Kidney (tissue), 13 donors: ENCODE measurements at regions not wholly inside any gene's neighbourhood (a gene's known extent, or its start where the extent isn't known, plus 50 kb on each side); places are given as distances from the start of the nearest gene placed in this dataset.

Experiments
- DNase-seq, 5 donors: peaks; one replicate each; pipeline ENCODE4 v3.0.0-alpha.2; 2013 to 2020
- FAIRE-seq: peaks from 2 replicates; lab custom pipeline; 2012; peaks lifted over from hg19 to GRCh38; lab: Jason Lieb, UNC
- H3K27ac ChIP-seq, 2 donors: one replicate each; pipeline ENCODE4 v1.7.0; 2013; ENCODE audit warnings: low read depth in 2 of 2, low read length in 2 of 2, inconsistent platforms in 1 of 2
- H3K27me3 ChIP-seq: one replicate; pipeline ENCODE4 v1.7.1; 2013; ENCODE audit warnings: low read length, inconsistent platforms; ENCODE audit not compliant: control insufficient read depth, insufficient read depth
- H3K36me3 ChIP-seq, 3 donors: one replicate each; pipeline versions ENCODE4 v1.7.0 to v1.7.1; 2013; ENCODE audit warnings: low read length in 3 of 3, control low read depth in 1 of 3, inconsistent platforms in 1 of 3; ENCODE audit not compliant: insufficient read depth in 3 of 3, control insufficient read depth in 2 of 3
- H3K4me1 ChIP-seq, 3 donors: one replicate each; pipeline versions ENCODE4 v1.7.0 to v1.7.1; 2013; ENCODE audit warnings: low read length in 3 of 3, inconsistent platforms in 1 of 3, low read depth in 1 of 3; ENCODE audit not compliant: control insufficient read depth in 2 of 3, insufficient read depth in 2 of 3
- H3K4me3 ChIP-seq, 3 donors: one replicate each; pipeline versions ENCODE4 v1.7.0 to v1.8.1; 2013; ENCODE audit warnings: low read length in 3 of 3, control low read depth in 1 of 3, inconsistent platforms in 1 of 3
- H3K9ac ChIP-seq, 3 donors: one replicate each; pipeline versions ENCODE4 v1.7.0 to v1.7.1; 2013; ENCODE audit warnings: low read length in 3 of 3, control low read depth in 1 of 3, inconsistent platforms in 1 of 3
- H3K9me3 ChIP-seq, 3 donors: one replicate each; pipeline versions ENCODE4 v1.7.0 to v1.7.1; 2013; ENCODE audit warnings: low read length in 3 of 3, control low read depth in 1 of 3, inconsistent platforms in 1 of 3; ENCODE audit not compliant: control insufficient read depth in 2 of 3, insufficient read depth in 1 of 3
- intact Hi-C: fragments of 100-400 bp; cut with DNase I; formaldehyde crosslinking; loops from one replicate; pipeline ENCODE4 v1.11.1; 2022
- TF ChIP-seq, protein P1 (sequence below): IDR thresholded peaks from 3 replicates; pipeline ENCODE4 v1.5.1; 2012; ENCODE audit warnings: mild to moderate bottlenecking, moderate library complexity, borderline replicate concordance; ENCODE audit not compliant: insufficient read depth; ENCODE audit errors: extremely low read depth
- donor health status: control.
- donor health status: control.
- donor health status: control.
- donor health status: control.
- donor health status: control.
- donor health status: DM: yes; HTN: yes; CAD: no.
- donor health status: Normal renal cell carcinoma (clear cell type).

DNA sequence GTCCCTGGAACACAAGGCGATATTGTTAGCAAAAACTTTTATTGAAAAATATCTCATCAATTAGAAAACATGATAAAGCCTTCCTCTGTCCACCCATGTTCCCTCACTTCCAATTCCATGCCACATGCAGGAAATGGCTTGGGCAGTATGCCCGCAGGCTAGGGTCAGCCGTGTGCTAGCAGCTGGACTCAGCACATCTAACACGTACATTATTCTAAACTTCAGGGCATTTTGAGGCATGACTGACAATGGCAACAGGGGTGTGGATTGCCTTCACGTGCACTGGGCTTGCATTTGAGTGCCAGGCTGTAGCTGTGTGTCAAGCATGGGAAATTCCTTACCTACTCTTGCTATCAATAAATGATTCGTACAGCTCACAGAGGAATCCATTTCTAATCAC lies 642.1 kb downstream of the INHBA start:
- TF ChIP-seq, protein P1, sequence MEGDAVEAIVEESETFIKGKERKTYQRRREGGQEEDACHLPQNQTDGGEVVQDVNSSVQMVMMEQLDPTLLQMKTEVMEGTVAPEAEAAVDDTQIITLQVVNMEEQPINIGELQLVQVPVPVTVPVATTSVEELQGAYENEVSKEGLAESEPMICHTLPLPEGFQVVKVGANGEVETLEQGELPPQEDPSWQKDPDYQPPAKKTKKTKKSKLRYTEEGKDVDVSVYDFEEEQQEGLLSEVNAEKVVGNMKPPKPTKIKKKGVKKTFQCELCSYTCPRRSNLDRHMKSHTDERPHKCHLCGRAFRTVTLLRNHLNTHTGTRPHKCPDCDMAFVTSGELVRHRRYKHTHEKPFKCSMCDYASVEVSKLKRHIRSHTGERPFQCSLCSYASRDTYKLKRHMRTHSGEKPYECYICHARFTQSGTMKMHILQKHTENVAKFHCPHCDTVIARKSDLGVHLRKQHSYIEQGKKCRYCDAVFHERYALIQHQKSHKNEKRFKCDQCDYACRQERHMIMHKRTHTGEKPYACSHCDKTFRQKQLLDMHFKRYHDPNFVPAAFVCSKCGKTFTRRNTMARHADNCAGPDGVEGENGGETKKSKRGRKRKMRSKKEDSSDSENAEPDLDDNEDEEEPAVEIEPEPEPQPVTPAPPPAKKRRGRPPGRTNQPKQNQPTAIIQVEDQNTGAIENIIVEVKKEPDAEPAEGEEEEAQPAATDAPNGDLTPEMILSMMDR: no peak
- no peak overlapping the region for H3K4me3 ChIP-seq
- H3K36me3 ChIP-seq: no peaks in the 10 kb centered on the region
- intact Hi-C loops: no loop called here
- no peak overlapping the region for H3K9ac ChIP-seq
- H3K4me1 ChIP-seq: no peaks in the 10 kb centered on the region
- DNase-seq: no peak
- H3K27ac ChIP-seq: no peak overlapping the region
- H3K27me3 ChIP-seq: no peaks in the 10 kb centered on the region
- no peak for FAIRE-seq
- H3K9me3 ChIP-seq: no peaks in the 10 kb centered on the region

DNA sequence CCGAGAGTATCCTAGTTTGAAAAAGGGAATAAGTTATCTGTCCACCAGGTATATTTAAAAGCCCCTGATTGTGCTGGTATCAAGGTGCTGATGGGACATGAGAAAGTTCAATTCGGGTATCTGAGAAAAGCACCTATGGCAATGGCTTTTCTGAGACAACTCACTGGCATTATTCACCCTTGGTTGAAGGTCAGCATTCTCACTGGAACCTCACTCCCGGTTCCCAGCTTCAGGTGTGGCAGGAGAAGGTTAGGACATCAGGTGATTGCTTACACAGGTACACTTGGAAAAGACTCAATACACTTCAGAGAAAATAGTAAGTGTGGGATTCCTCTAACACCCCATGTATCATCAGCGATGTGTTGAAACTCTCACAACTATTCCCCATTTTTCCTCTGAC lies 643.1 kb downstream of the INHBA start:
- H3K27me3 ChIP-seq: no peaks in the 10 kb centered on the region
- FAIRE-seq: no peak

DNA sequence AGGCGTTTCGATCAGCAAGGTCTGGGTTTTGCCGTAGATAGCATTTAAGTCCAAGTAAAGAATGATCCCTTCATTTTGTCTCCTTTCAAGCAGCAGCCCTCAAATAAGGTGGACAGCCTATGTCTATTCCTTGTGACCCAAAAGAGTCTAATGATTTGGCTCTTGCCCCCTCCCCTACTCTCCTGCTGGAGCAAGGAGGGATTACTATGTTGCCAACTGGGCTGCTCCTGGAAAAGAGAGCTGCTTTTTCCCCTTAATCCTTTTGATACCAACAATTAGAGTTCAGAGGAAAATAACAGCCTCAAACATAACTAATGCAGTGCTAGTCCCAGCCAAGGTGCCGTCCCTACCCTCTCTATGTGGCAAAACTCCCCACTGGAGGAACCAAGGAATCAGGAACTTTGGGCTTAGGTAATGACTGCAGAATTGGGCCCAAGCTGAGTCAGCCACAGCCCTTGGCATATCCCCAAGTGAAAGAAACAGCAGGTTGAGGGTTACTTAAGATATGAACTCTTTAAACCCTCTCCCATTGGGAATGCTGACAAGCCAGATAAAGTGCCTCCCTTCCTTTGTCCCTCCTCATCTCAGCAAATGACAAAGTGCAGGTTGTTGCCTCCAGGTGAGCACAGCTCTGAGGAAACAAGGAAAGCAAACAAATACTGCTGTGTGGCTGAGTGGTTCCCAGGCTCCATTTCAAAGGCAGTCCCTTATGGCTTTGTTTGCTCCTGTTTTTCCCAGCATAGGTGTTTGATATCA lies 643.7 kb downstream of the INHBA start:
- Histone ChIP-seq H3K27me3 (no peaks in the 10 kb centered on the region), H3K9ac (no peak overlapping the region), H3K9me3 (no peaks in the 10 kb centered on the region), H3K4me3 (no peak overlapping the region), H3K4me1 (no peaks in the 10 kb centered on the region), H3K36me3 (no peaks in the 10 kb centered on the region), H3K27ac (no peak overlapping the region)
- DNase-seq: no peak
- FAIRE-seq: no peak
- TF ChIP-seq, protein P1: no peak
- intact Hi-C loops: no loop called here

More for the DNA sequence above, 643.1 kb downstream of the INHBA start:
- intact Hi-C loops: no loop called here
- DNase-seq: no peak
- no peaks in the 10 kb centered on the region for H3K4me1 ChIP-seq
- H3K4me3 ChIP-seq: no peak overlapping the region
- no peaks in the 10 kb centered on the region for H3K9me3 ChIP-seq
- H3K36me3 ChIP-seq: no peaks in the 10 kb centered on the region
- no peak overlapping the region for H3K27ac ChIP-seq
- TF ChIP-seq, protein P1: no peak
- H3K9ac ChIP-seq: no peak overlapping the region
